HL-60 (cell line): ENCODE measurements at regions not wholly inside any gene's neighbourhood (a gene's known extent, or its start where the extent isn't known, plus 50 kb on each side); places are given as distances from the start of the nearest gene placed in this dataset.

Experiments
- SPI1 ChIP-seq: IDR thresholded peaks from 2 replicates; pipeline ENCODE4 v1.6.1; 2012; ENCODE audit warnings: low read depth, mild to moderate bottlenecking, borderline replicate concordance
- TF ChIP-seq, protein P1 (sequence below): IDR thresholded peaks from one replicate; pipeline ENCODE4 v1.5.1; 2011; ENCODE audit warnings: low read length, control low read depth, inconsistent platforms; ENCODE audit not compliant: insufficient read depth

DNA sequence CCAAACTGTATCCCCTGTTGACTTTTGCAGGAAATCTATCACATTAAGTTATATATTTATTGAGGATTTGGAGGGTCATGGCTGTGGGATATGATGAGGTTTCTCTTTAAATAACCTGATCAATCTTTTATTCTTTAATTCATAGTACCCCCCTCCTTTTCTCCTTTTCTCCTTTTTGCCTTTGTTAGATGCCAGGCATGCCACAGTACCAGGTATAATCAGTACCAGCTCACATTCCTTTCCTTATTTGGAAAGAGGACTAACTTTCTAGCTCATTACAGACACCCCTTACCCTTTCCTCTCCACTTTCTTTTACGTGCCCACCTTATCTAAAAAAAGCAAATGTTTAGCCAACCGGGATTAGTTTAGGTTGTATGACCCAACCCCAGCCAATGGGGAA is 326.4 kb upstream of the NAALADL2 start:
- TF ChIP-seq, protein P1, sequence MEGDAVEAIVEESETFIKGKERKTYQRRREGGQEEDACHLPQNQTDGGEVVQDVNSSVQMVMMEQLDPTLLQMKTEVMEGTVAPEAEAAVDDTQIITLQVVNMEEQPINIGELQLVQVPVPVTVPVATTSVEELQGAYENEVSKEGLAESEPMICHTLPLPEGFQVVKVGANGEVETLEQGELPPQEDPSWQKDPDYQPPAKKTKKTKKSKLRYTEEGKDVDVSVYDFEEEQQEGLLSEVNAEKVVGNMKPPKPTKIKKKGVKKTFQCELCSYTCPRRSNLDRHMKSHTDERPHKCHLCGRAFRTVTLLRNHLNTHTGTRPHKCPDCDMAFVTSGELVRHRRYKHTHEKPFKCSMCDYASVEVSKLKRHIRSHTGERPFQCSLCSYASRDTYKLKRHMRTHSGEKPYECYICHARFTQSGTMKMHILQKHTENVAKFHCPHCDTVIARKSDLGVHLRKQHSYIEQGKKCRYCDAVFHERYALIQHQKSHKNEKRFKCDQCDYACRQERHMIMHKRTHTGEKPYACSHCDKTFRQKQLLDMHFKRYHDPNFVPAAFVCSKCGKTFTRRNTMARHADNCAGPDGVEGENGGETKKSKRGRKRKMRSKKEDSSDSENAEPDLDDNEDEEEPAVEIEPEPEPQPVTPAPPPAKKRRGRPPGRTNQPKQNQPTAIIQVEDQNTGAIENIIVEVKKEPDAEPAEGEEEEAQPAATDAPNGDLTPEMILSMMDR, result no peak
- no peak for TF ChIP-seq SPI1
